NB4 (cell line): ENCODE measurements at regions not wholly inside any gene's neighbourhood (a gene's known extent, or its start where the extent isn't known, plus 50 kb on each side); places are given as distances from the start of the nearest gene placed in this dataset.

ENCODE experiments used
- MYC ChIP-seq: IDR thresholded peaks from 2 replicates; pipeline ENCODE4 v1.6.1; 2011; ENCODE audit warnings: low read depth, low read length
- POLR2A ChIP-seq: IDR thresholded peaks from 2 replicates; pipeline ENCODE4 v1.6.1; 2011; ENCODE audit warnings: mild to moderate bottlenecking; ENCODE audit not compliant: insufficient read length; ENCODE audit errors: extremely low read depth
- TF ChIP-seq, protein P1 (sequence below): IDR thresholded peaks from one replicate; pipeline ENCODE4 v1.5.1; 2012; ENCODE audit warnings: low read depth, low read length

GRCh38 chr13:44031555-44031954, 151.9 kb downstream of the LACC1 start:
- TF ChIP-seq, protein P1, sequence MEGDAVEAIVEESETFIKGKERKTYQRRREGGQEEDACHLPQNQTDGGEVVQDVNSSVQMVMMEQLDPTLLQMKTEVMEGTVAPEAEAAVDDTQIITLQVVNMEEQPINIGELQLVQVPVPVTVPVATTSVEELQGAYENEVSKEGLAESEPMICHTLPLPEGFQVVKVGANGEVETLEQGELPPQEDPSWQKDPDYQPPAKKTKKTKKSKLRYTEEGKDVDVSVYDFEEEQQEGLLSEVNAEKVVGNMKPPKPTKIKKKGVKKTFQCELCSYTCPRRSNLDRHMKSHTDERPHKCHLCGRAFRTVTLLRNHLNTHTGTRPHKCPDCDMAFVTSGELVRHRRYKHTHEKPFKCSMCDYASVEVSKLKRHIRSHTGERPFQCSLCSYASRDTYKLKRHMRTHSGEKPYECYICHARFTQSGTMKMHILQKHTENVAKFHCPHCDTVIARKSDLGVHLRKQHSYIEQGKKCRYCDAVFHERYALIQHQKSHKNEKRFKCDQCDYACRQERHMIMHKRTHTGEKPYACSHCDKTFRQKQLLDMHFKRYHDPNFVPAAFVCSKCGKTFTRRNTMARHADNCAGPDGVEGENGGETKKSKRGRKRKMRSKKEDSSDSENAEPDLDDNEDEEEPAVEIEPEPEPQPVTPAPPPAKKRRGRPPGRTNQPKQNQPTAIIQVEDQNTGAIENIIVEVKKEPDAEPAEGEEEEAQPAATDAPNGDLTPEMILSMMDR: no peak
- TF ChIP-seq MYC (no peak), POLR2A (no peak)
